Inferior parietal cortex (tissue), 1 donor: ENCODE measurements at regions not wholly inside any gene's neighbourhood (a gene's known extent, or its start where the extent isn't known, plus 50 kb on each side); places are given as distances from the start of the nearest gene placed in this dataset.

Source experiments
- DNase-seq: peaks from one replicate; pipeline ENCODE4 v3.0.0-alpha.2; 2016; ENCODE audit errors: extremely low spot score

- DNase-seq, result no peak
Observed at GRCh38 chr11:129292092-129292491, 83.6 kb upstream of the BARX2 start.

GRCh38 chr11:129291546-129291945, 84.1 kb upstream of the BARX2 start:
- DNase-seq, result peak; percentile 77

- DNase-seq, result no peak
Observed at GRCh38 chr11:129290966-129291365, 84.7 kb upstream of the BARX2 start.

GRCh38 chr11:129289350-129290040, 86.2 kb upstream of the BARX2 start:
- no peak for DNase-seq

GRCh38 chr11:129287920-129288319, 87.7 kb upstream of the BARX2 start:
- DNase-seq, result no peak

- DNase-seq, result no peak
Observed at GRCh38 chr11:129286813-129287212, 88.8 kb upstream of the BARX2 start.

GRCh38 chr11:129285402-129285786, 90.3 kb upstream of the BARX2 start:
- DNase-seq, result no peak

- DNase-seq, result no peak
Observed at GRCh38 chr11:129283141-129283540, 91.0 kb upstream of the ARHGAP32 start.

- no peak for DNase-seq
Observed at GRCh38 chr11:129282634-129283033, 90.5 kb upstream of the ARHGAP32 start.

- no peak for DNase-seq
Observed at GRCh38 chr11:129281471-129282415, 89.6 kb upstream of the ARHGAP32 start.

- peak; percentile 38 for DNase-seq
Observed at GRCh38 chr11:129280027-129280811, 88.1 kb upstream of the ARHGAP32 start.

GRCh38 chr11:129279326-129280026, 87.4 kb upstream of the ARHGAP32 start:
- DNase-seq, result peak; percentile 66

- DNase-seq, result no peak
Observed at GRCh38 chr11:129278586-129279319, 86.6 kb upstream of the ARHGAP32 start.

- DNase-seq, result no peak
Observed at GRCh38 chr11:129277198-129277843, 85.2 kb upstream of the ARHGAP32 start.

GRCh38 chr11:129275828-129276227, 83.7 kb upstream of the ARHGAP32 start:
- DNase-seq, result no peak

- DNase-seq, result no peak
Observed at GRCh38 chr11:129273944-129274711, 82.0 kb upstream of the ARHGAP32 start.

GRCh38 chr11:129273322-129273721, 81.2 kb upstream of the ARHGAP32 start:
- no peak for DNase-seq

GRCh38 chr11:129271030-129271429, 78.9 kb upstream of the ARHGAP32 start:
- no peak for DNase-seq

- DNase-seq, result no peak
Observed at GRCh38 chr11:129270446-129270845, 78.3 kb upstream of the ARHGAP32 start.

GRCh38 chr11:129268371-129268770, 76.2 kb upstream of the ARHGAP32 start:
- no peak for DNase-seq
